Right lung (tissue), 2 donors: ENCODE measurements at regions not wholly inside any gene's neighbourhood (a gene's known extent, or its start where the extent isn't known, plus 50 kb on each side); places are given as distances from the start of the nearest gene placed in this dataset.
"Not testable (repeated sequence)": the region's sequence is repeated elsewhere in the genome, so short reads cannot be mapped to it uniquely, and the experiment has no call there.

Experiments
- DNase-seq, 2 donors: peaks; one replicate each; pipeline ENCODE4 v3.0.0-alpha.2; 2013

DNA sequence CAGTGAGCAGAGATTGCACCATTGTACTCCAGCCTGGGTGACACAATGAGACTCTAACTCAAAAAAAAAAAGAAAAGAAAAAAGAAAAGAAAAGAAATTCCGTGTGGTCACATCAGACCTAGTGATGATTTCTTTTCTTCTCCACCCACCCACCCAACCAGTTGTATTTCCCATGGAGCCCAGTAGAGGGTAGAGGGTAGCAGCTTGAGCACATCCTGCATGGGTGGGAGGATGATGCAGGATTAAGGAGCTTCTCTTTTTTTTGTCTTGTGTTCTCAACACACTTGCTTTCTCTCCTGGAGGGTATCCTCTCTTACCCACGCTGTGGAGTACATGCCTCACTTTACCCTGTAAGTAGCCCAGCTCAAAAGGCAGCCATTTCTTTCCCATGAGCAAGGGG lies 118.6 kb upstream of the CARD11 start:
- DNase-seq = no peak

DNA sequence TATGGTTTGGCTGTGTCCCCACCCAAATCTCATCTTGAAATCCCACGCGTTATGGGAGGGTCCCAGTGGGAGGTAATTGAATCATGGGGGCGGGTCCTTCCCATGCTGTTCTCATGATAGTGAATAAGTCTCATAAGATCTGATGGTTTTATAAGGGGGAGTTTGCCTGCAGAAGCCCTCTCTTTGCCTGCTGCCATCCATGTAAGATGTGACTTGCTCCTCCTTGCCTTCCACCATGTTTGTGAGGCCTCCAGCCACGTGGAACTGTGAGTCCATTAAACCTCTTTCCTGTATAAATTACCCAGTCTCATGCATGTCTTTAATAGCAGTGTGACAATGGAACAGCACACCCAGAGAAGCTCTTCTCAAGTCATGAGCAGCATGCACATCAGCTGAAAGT lies 119.1 kb upstream of the CARD11 start:
- DNase-seq = not testable (repeated sequence)

DNA sequence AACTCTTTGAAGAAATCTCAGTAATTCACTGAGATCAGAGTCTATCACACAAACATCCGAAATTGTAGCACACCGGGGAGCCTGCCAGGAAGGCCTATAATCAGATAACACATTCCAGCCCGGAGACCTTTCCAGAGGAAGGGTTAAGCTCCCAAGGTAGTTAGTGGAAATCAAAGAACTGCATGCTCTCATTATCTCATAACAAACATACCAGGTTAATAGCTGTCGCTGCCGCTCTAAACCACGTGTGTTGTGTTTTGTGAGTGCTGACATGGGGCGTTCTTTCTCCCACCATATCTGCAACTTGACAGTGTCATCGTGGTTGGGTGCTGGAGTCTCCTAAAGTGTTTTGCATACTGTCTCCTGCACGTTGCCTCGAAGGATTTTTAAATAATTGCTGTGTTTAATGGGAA lies 120.7 kb upstream of the CARD11 start:
- no peak for DNase-seq

DNA sequence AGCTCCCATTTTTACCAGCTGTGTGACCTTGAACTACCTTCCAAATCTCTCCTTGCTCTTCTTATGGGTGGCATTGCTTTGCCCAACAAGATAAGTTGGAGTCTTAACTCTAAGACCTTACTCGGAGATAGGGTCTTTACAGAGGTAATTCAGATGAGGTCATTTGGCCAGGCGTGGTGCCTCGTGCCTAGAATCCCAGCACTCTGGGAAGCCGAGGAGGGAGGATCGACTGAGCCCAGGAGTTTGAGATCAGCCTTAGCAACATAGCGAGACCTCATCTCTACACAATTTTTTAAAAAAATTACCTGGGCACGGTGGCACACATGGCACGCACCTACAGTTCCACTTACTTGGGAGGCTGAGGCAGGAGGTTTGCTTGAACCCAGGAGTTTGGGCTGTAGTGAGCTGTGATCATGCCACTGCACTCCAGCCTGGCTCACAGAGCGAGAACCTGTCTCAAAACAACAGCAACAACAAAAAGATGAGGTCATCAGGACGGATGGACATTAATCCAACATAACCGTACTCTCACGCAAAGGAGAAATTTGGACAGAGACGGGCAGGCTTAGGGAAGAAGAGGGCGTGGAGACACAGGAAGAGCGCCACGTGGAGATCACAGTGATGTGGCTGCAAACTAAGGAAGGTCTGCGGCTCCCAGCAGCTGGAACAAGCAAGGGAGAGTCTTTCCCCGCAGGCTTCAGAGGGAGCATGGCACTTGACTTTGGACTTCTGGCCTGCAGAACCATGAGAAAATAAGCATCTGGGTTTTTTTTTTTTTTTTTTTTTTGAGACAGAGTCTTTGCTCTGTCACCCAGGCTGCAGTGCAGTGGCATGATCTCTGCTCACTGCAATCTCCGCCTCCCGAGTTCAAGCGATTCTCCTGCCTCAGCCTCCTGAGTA lies 122.3 kb upstream of the CARD11 start:
- DNase-seq = no peak

DNA sequence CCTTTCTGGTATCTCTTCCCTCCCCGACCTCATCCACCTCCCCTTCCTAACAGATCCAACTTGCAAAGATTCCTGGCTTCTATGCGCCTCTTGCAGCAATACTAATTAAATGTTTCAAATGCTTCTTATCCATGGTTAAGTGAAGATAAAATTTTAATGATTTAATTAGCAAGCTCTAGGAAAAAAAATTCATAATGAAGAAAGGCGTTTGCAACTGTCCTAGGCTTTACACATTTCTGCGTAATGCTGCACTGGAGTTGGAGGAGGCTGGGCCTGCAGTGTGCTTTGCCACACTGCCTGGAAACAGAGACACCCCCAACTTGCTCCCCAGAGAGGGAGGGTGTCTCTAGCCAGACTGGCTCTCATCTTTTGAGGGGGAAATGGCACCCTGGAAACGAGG lies 123.9 kb upstream of the CARD11 start:
- DNase-seq = no peak

DNA sequence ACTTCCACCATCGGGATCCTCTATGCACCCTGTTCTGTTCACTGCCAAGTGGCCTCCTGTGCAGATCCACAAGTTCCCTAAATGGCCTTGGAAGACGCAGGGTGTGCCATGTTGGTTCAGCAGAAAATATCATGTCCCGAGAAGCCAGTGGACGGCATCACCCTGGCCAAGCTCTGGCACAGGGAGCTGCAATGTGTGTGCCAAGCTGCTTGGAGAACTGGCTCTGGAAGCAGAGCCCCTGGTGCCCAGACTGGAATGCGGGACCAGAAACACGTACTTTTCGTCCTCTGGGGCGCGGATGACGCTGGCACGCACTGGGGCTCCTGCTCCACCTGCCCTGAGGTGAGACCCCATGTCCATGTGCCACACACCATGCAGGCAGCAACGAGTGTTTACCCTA lies 124.7 kb upstream of the CARD11 start:
- DNase-seq = no peak

DNA sequence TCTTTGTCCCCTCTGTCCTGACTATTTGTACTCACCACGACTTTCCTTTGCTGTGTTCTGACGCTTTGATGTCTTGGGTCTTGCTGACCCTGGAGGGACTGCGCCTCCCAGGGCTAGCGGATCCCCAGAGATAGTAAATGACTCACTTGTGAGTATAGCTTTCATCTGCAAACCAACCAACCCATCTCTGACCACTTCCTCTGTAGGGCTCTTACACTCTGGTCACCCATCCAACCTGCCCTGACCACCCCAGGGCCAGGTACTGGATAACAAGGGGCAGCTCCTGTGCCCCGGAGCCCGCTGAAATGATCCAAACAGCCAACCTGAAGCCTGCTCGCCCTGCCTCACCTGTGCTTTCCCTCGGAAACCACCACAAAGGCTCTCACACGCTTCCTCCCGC lies 125.2 kb upstream of the CARD11 start:
- DNase-seq = no peak

DNA sequence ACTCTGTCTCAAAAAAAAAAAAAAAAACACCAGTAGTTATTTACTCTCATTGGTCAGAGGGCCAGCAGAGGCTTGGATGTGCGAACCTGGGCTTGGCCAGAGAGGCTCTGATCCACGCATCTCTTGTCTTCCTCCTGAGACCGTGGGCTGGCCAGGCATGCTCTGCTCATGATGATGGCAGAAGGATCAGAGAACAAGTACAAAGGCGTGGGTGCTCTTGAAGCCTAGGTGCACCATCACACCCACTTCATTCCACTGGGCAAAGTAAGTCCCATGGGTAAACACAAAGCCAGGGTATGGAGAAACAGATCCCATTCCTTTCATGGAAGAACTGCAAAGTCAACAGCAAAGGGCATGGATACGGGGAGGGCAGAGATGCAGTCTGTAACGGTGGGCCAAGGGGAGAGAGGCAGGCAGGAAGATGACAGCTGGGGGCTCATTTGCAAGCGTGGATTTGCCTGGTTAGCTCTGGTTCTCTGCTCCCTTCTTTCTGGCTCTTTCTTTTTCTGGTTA lies 128.2 kb upstream of the SDK1 start:
- no peak for DNase-seq

DNA sequence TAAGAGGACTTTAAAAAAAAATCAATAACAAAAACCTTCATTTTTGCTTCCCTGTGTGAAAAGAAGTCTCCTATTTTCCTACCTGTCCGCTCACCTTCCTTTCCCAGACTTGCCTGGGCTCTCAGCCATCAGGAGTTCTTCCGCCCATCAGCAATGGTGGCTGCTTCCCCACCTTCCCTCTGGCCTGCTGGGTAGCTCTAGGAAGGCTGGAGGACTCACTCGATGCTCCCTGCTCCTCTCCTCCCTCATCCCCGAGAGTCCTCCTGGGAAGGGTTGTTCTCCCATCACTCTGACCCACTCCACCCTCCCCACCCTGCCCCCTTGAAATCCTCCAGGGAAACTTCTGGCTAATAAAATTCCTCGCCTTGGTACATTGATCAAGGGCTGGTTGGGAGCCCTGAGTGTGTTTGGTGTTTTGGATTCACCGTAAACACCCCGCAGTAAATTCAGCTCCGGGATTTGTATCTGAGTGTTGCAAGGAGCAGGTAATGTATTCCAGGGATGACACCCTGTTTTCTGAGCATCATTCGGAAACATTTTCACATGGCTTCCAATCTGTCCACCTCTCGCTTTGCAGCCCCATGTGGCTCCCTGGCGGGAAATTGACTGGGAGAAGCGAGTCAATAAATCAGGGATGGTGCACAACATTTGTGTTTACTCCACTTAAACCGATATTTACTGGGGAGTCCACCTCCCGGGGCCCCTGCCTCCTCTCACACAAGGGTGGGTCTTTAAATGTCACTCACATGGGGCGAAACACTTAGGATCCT lies 126.4 kb upstream of the SDK1 start:
- DNase-seq = no peak

DNA sequence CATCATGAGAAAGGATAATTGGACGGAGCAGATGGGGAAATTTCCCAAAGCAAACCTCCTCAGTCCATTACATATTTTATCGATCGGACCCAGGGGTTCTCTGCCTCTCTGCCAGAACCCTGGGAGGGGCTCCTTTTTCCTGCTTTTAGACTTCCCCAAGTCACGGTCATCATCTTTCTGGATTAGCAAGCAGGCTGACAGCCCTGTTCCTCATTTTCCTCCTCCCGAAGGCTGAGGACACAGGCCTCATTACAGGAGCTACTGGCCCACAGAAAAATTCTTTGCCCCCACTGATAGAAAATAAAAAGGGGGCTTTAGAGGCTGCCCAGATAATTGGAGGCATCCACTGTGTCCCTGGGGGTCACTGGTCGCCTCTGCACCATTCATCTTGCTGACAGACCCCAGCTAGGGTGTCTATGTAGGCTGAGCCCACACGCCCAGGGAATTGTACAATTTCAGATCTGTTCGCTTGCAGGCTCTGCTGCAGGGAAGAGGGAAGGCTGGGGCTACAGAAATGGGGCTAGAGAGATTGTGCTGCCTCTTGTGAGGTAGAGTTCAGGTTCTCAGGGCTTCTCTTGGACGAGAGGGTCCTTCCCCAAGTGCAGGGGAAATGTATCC lies 125.7 kb upstream of the SDK1 start:
- no peak for DNase-seq

DNA sequence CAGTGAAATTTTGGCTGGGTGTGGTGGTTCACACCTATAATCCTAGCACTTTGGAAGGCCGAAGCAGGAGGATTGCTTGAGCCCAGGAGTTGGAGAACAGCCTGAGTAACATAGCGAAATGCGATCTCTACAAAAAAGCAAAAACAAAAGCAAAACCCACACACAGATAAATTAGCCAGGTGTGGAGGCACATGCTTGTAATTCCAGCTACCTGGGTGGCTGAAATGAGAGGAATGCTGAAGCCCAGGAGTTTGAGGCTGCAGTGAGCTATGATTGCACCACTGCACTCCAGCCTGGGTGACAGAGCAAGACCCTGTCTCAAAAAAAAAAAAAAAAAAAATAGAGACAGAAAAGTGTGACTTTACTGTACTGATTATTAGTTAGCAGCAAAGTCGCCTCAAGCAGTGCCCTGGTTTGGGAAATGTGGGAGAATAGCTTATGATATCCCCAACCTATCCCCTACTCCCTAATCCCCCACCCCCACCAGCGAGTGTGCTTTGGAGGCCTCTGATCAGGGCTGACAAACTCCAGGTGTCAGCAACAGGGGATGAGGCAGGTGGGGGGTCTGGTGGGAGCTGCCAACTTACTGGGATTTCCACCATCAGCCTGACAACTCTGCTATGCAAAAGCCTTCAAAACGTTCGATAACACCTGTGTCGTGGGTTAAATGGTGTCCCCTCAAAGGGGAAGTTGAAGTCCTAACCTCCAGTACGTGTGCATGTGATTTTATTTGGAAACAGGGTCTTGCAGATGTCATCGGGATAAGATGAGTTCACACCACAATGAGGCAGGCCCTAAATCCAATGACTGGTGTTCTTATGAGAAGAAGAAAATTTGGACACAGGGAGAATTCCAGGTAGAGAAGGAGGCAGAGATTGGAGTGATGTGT lies 124.7 kb upstream of the SDK1 start:
- no peak for DNase-seq

DNA sequence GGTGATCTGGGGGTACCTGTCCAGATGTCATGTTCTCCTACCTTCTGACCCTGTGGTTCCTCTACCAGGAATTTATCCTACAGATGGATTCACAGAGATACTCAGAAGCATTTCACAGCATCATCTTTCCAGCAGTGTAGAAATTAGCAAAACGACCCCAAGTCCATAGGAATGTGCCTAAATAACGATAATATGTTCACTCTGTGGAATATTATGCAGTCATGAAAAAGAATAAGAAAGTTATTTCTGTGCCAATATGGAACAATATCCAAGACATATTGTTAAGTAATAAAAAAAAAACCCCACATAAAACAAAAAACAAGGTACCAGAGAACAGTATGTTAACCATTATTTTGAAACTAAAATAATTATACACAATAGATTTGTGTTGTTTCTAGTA lies 123.8 kb upstream of the SDK1 start:
- DNase-seq = no peak

DNA sequence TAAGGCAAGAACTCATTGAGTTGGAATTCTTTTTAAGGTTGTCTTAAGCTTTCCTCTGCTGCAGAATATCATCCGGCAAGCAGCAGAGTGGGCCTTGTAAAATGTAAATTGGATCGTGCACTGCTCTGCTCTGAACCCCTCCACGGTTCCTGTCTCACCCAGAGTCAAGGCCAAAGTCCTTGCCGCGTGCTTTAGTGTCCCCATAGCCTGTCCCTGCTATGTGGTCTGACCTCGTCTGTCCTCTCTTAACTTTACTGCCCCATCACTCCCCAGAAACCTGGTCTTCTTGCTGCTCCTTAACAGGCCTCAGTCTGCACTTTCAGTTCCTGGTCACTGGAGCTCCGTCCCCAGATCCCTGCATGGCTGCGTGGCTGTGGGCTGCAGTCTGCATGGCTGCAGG lies 121.6 kb upstream of the SDK1 start:
- DNase-seq = no peak

DNA sequence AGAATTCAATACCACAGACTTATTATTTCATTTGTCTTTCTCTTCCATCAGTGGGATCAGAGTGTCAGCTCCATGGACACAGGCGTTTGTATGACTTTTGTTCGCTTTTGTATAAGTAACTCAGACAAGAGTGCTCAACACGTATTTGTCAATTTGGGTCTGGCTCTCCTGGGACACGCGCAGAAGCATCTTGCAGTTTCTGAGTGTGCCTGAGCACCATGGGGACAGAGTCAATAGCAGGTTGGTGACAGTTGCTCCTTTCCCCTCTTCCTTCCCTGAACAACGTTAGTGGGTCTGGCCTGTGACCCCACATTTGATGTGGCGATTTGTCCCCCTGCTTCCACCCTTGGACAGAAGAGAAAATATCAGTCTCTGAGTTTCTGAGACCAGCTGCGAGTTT lies 120.4 kb upstream of the SDK1 start:
- no peak for DNase-seq

DNA sequence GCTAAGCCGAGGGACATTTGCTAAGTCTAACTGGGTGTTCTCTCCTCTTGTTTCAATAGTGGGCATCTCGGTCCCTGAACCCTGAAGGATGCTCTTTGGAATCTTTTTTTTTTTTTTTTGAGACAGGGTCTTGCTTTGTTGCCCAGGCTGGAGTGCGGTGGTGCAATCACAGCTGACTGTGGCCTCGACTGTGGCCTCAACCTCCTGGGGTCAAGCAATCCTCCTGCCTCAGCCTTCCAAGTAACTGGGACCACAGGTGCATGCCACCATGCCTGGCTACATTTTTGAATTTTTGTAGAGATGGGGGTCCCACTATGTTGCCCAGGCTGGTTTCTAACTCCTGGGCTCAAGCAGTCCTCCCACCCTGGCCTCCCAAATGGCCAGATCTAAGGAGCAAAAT lies 119.0 kb upstream of the SDK1 start:
- DNase-seq = not testable (repeated sequence)

DNA sequence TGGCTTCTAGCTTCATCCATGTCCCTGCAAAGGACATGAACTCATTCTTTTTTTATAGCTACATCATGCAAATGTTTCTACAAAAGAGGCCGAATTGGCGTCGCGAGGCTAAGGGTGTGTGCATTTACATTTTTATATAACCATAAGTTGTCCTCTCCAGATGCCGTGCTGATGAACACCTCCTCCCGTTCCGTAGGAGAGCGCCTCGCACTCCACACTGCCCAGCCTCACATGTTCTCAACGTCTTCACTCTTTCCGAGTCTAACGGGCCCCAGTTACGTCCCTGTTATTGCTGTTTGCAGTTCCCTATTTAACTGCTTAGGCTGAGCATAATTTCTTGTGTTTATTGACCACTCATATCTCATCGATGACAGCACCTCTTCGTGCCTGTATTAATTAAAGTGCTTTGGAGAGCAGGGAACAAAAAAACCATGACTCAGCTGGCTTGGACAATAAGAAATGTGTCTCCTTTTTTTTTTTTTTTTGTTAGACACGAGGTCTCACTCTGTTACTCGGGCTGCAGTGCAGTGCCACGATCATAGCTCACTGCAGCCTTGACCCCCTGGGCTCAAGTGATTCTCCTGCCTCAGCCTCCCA lies 113.5 kb upstream of the SDK1 start:
- no peak for DNase-seq

DNA sequence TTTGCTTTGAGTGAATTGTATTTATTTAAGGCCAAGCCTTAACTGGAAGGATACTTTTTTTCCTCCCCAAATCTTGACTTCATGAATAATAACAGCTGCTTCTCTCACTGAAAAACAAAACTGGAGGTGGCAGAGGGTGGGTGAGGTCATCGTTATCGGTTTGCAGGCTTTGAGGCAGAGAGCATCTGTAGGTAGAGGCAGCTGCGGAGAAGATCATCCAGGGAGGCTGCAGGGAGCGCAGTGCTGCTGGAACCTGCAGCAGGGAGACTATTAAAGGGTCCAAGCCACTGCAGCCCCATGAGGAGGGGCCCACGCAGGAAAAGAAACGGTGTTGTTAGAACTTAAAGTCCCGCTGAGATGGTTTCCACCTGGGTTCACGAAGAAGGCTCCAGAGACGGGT lies 112.1 kb upstream of the SDK1 start:
- no peak for DNase-seq

DNA sequence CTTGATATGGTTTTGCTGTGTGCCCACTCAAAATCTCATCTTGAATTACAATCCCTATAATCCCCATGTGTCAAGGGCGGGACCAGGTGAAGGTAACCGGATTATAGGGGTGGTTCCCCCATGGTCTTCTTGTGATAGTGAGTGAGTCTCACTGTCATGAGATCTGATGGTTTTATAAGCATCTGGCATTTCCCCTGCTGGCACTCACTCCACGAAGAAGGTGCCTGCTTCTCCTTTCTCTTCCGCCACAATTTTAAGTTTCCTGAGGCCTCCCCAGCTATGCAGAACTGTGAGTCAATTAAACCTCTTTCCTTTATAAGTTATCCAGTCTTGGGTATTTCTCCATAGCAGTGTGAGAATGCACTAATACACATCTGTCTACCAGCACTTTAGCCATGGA lies 109.5 kb upstream of the SDK1 start:
- no peak for DNase-seq

DNA sequence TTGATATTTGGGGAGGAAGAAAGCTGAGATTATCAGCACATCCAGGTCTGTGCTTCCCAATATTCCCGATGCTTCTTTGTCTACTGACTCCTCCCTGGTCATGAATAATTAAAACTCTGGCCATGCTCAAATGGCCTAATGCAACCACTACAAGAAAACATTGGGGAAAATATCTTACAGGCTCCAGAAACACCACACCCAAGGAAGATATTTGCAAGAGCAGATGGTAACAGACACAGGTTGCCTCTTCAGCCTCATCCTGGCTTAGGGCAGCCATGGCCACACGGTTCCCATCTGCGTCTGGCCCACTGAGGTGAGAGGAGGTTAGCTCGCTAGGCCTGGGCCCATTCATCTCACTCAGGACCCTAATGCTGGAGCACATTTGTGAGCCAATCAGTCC lies 108.4 kb upstream of the SDK1 start:
- no peak for DNase-seq

DNA sequence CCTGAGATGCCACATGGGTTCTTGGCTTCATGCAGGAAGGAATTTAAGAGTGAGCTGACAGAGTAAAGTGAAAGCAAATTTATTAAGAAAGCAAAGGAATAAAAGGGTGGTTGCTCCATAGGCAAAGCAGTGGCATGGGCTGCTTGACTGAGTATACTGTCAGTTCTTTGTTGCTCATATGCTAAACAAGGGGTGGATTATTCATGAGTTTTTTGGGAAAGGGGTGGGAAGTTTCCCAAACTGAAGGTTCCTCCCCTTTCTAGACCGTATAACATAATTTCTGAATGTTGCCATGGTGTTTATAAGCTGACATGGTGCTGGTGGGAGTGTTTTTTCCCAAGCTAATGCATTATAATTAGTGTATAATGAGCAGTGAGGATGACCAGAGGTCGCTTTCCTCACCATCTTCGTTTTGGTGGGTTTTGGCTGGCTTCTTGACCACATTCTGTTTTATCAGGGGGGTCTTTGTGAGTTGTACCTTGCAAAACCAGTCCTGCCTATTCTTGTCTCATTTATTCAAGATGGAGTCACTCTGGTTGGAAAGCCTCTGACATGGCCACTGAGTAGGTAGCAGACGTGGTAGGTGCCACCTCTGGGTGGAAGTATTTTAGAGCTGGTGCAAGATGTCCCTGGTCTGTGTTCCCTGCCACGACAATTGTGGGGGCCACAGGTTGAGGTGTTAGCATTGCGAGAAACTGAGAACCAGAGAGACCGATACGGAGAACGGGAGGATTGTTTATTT lies 107.5 kb upstream of the SDK1 start:
- DNase-seq = no peak
